ENCODE measurements at regions not wholly inside any gene's neighbourhood (a gene's known extent, or its start where the extent isn't known, plus 50 kb on each side); places are given as distances from the start of the nearest gene placed in this dataset.

- no peaks in the 10 kb centered on the region for H3K27me3 ChIP-seq (ENCODE audit: control insufficient read depth, insufficient read depth, low read length, poor library complexity, severe bottlenecking)
- peaks cover 30% of the 10 kb centered on the region for H3K4me1 ChIP-seq (ENCODE audit: control insufficient read depth, insufficient read depth, low read length)
- H3K4me3 ChIP-seq (ENCODE audit: insufficient read depth, low read depth, low read length) = no peak overlapping the region
- WGBS, 2 experiments = 66 to 69% methylated on average over 2 of the region's 2 CpGs
- no peaks in the 10 kb centered on the region for H3K36me3 ChIP-seq (ENCODE audit: control insufficient read depth, insufficient read depth, low read length)
- no peak overlapping the region for H3K27ac ChIP-seq (ENCODE audit: insufficient read depth, low read depth, low read length, poor library complexity, severe bottlenecking)
- H3K9me3 ChIP-seq (ENCODE audit: control insufficient read depth, low read length) = no peaks in the 10 kb centered on the region
These were observed 210.4 kb upstream of the KRR1 start for GRCh38 chr12:75721796-75722195.

GRCh38 chr12:75720812-75721641 is 209.6 kb upstream of the KRR1 start:
- Histone ChIP-seq H3K27ac (ENCODE audit: insufficient read depth, low read depth, low read length, poor library complexity, severe bottlenecking) (no peak overlapping the region), H3K4me1 (ENCODE audit: control insufficient read depth, insufficient read depth, low read length) (peaks cover 30% of the 10 kb centered on the region), H3K36me3 (ENCODE audit: control insufficient read depth, insufficient read depth, low read length) (no peaks in the 10 kb centered on the region), H3K4me3 (ENCODE audit: insufficient read depth, low read depth, low read length) (no peak overlapping the region), H3K9me3 (ENCODE audit: control insufficient read depth, low read length) (no peaks in the 10 kb centered on the region), H3K27me3 (ENCODE audit: control insufficient read depth, insufficient read depth, low read length, poor library complexity, severe bottlenecking) (no peaks in the 10 kb centered on the region)
- 29 to 30% methylated on average over 6 of the region's 6 CpGs for WGBS, 2 experiments

GRCh38 chr12:75717902-75718301 is 206.5 kb upstream of the KRR1 start:
- no peaks in the 10 kb centered on the region for H3K9me3 ChIP-seq (ENCODE audit: control insufficient read depth, low read length)
- no peak overlapping the region for H3K4me3 ChIP-seq (ENCODE audit: insufficient read depth, low read depth, low read length)
- no peaks in the 10 kb centered on the region for H3K27me3 ChIP-seq (ENCODE audit: control insufficient read depth, insufficient read depth, low read length, poor library complexity, severe bottlenecking)
- H3K27ac ChIP-seq (ENCODE audit: insufficient read depth, low read depth, low read length, poor library complexity, severe bottlenecking) = no peak overlapping the region
- H3K36me3 ChIP-seq (ENCODE audit: control insufficient read depth, insufficient read depth, low read length) = no peaks in the 10 kb centered on the region
- peaks cover 17% of the 10 kb centered on the region for H3K4me1 ChIP-seq (ENCODE audit: control insufficient read depth, insufficient read depth, low read length)

GRCh38 chr12:75716291-75717025 is 205.0 kb upstream of the KRR1 start:
- no peaks in the 10 kb centered on the region for H3K36me3 ChIP-seq (ENCODE audit: control insufficient read depth, insufficient read depth, low read length)
- no peaks in the 10 kb centered on the region for H3K27me3 ChIP-seq (ENCODE audit: control insufficient read depth, insufficient read depth, low read length, poor library complexity, severe bottlenecking)
- H3K27ac ChIP-seq (ENCODE audit: insufficient read depth, low read depth, low read length, poor library complexity, severe bottlenecking) = no peak overlapping the region
- H3K4me1 ChIP-seq (ENCODE audit: control insufficient read depth, insufficient read depth, low read length) = peaks cover 13% of the 10 kb centered on the region
- H3K9me3 ChIP-seq (ENCODE audit: control insufficient read depth, low read length) = no peaks in the 10 kb centered on the region
- no peak overlapping the region for H3K4me3 ChIP-seq (ENCODE audit: insufficient read depth, low read depth, low read length)
- 84 to 92% methylated on average over 5 of the region's 5 CpGs for whole genome bisulfite sequencing, 2 experiments

GRCh38 chr12:75715682-75716081 is 204.3 kb upstream of the KRR1 start:
- no peak overlapping the region for H3K4me3 ChIP-seq (ENCODE audit: insufficient read depth, low read depth, low read length)
- no peaks in the 10 kb centered on the region for H3K27me3 ChIP-seq (ENCODE audit: control insufficient read depth, insufficient read depth, low read length, poor library complexity, severe bottlenecking)
- WGBS, 2 experiments = 82 to 86% methylated on average over 6 of the region's 6 CpGs
- no peak overlapping the region for H3K27ac ChIP-seq (ENCODE audit: insufficient read depth, low read depth, low read length, poor library complexity, severe bottlenecking)
- no peaks in the 10 kb centered on the region for H3K9me3 ChIP-seq (ENCODE audit: control insufficient read depth, low read length)
- peaks cover 11% of the 10 kb centered on the region for H3K4me1 ChIP-seq (ENCODE audit: control insufficient read depth, insufficient read depth, low read length)
- no peaks in the 10 kb centered on the region for H3K36me3 ChIP-seq (ENCODE audit: control insufficient read depth, insufficient read depth, low read length)

- no peak overlapping the region for H3K4me3 ChIP-seq (ENCODE audit: insufficient read depth, low read depth, low read length)
- H3K27me3 ChIP-seq (ENCODE audit: control insufficient read depth, insufficient read depth, low read length, poor library complexity, severe bottlenecking) = no peaks in the 10 kb centered on the region
- no peaks in the 10 kb centered on the region for H3K36me3 ChIP-seq (ENCODE audit: control insufficient read depth, insufficient read depth, low read length)
- peaks cover 7% of the 10 kb centered on the region for H3K4me1 ChIP-seq (ENCODE audit: control insufficient read depth, insufficient read depth, low read length)
- WGBS, 2 experiments = 90 to 91% methylated on average over 4 of the region's 4 CpGs
- no peak overlapping the region for H3K27ac ChIP-seq (ENCODE audit: insufficient read depth, low read depth, low read length, poor library complexity, severe bottlenecking)
- no peaks in the 10 kb centered on the region for H3K9me3 ChIP-seq (ENCODE audit: control insufficient read depth, low read length)
These were observed 203.9 kb upstream of the KRR1 start for GRCh38 chr12:75715323-75715644.

- Histone ChIP-seq H3K36me3 (ENCODE audit: control insufficient read depth, insufficient read depth, low read length) (no peaks in the 10 kb centered on the region), H3K27ac (ENCODE audit: insufficient read depth, low read depth, low read length, poor library complexity, severe bottlenecking) (no peak overlapping the region), H3K27me3 (ENCODE audit: control insufficient read depth, insufficient read depth, low read length, poor library complexity, severe bottlenecking) (no peaks in the 10 kb centered on the region), H3K4me3 (ENCODE audit: insufficient read depth, low read depth, low read length) (no peak overlapping the region), H3K9me3 (ENCODE audit: control insufficient read depth, low read length) (no peaks in the 10 kb centered on the region), H3K4me1 (ENCODE audit: control insufficient read depth, insufficient read depth, low read length) (peaks cover 5% of the 10 kb centered on the region)
- WGBS, 2 experiments = 100% methylated on average over 1 to 2 of the region's 2 CpGs
These were observed 203.3 kb upstream of the KRR1 start for GRCh38 chr12:75714462-75715322.

GRCh38 chr12:75713434-75713833 is 202.0 kb upstream of the KRR1 start:
- WGBS, 2 experiments = 100% methylated on average over 1 to 2 of the region's 3 CpGs
- H3K4me3 ChIP-seq (ENCODE audit: insufficient read depth, low read depth, low read length) = no peak overlapping the region
- no peak overlapping the region for H3K27ac ChIP-seq (ENCODE audit: insufficient read depth, low read depth, low read length, poor library complexity, severe bottlenecking)
- H3K36me3 ChIP-seq (ENCODE audit: control insufficient read depth, insufficient read depth, low read length) = no peaks in the 10 kb centered on the region
- no peaks in the 10 kb centered on the region for H3K27me3 ChIP-seq (ENCODE audit: control insufficient read depth, insufficient read depth, low read length, poor library complexity, severe bottlenecking)
- H3K4me1 ChIP-seq (ENCODE audit: control insufficient read depth, insufficient read depth, low read length) = peaks cover 5% of the 10 kb centered on the region
- no peaks in the 10 kb centered on the region for H3K9me3 ChIP-seq (ENCODE audit: control insufficient read depth, low read length)

GRCh38 chr12:75712223-75712622 is 200.8 kb upstream of the KRR1 start:
- H3K4me3 ChIP-seq (ENCODE audit: insufficient read depth, low read depth, low read length) = no peak overlapping the region
- H3K9me3 ChIP-seq (ENCODE audit: control insufficient read depth, low read length) = no peaks in the 10 kb centered on the region
- H3K27ac ChIP-seq (ENCODE audit: insufficient read depth, low read depth, low read length, poor library complexity, severe bottlenecking) = no peak overlapping the region
- H3K36me3 ChIP-seq (ENCODE audit: control insufficient read depth, insufficient read depth, low read length) = no peaks in the 10 kb centered on the region
- H3K27me3 ChIP-seq (ENCODE audit: control insufficient read depth, insufficient read depth, low read length, poor library complexity, severe bottlenecking) = no peaks in the 10 kb centered on the region
- H3K4me1 ChIP-seq (ENCODE audit: control insufficient read depth, insufficient read depth, low read length) = peaks cover 5% of the 10 kb centered on the region

GRCh38 chr12:75711271-75711670 is 199.9 kb upstream of the KRR1 start:
- no peak overlapping the region for H3K4me3 ChIP-seq (ENCODE audit: insufficient read depth, low read depth, low read length)
- peaks cover 5% of the 10 kb centered on the region for H3K4me1 ChIP-seq (ENCODE audit: control insufficient read depth, insufficient read depth, low read length)
- H3K36me3 ChIP-seq (ENCODE audit: control insufficient read depth, insufficient read depth, low read length) = no peaks in the 10 kb centered on the region
- no peaks in the 10 kb centered on the region for H3K27me3 ChIP-seq (ENCODE audit: control insufficient read depth, insufficient read depth, low read length, poor library complexity, severe bottlenecking)
- no peak overlapping the region for H3K27ac ChIP-seq (ENCODE audit: insufficient read depth, low read depth, low read length, poor library complexity, severe bottlenecking)
- H3K9me3 ChIP-seq (ENCODE audit: control insufficient read depth, low read length) = no peaks in the 10 kb centered on the region
- 80 to 87% methylated on average over 2 of the region's 2 CpGs for WGBS, 2 experiments
